HG02571 (cell line): ENCODE measurements at regions not wholly inside any gene's neighbourhood (a gene's known extent, or its start where the extent isn't known, plus 50 kb on each side); places are given as distances from the start of the nearest gene placed in this dataset.
"Not testable (repeated sequence)": the region's sequence is repeated elsewhere in the genome, so short reads cannot be mapped to it uniquely, and the experiment has no call there.

ENCODE experiments used
- ATAC-seq: cut with Tn5 transposase; IDR thresholded peaks from one replicate; pipeline ENCODE4 v1.9.1; 2021; ENCODE audit warnings: mild to moderate bottlenecking, moderate library complexity; ENCODE audit not compliant: unreplicated experiment

DNA sequence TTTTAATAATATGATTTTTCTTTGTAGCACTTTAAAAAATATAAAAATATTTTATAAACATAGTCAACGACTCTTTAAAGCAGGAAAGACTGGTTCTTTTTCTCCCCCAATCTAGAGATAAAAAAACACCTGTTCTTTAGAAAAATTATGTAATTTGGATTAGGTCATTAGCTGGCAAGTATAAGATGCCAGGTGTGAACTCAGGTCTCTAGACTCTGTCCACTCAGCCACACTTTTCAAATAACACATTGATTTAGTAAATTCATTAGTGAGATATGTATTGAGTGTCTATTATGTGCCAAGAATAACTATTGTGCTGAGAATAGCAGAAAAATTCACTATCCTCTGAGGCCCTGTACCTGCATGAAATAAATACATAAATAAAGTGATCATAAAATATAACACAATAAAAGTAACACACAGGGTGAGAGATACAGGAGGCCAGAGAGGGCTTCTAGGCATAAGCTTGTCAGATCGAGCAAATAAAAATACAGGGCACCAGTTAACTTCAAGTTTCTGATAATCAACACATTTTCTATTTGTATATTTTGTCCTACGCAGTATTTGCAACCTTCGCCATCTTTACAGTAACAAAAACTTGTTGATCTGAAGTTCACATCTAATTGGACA lies 867.1 kb upstream of the GBE1 start:
- no peak for ATAC-seq

DNA sequence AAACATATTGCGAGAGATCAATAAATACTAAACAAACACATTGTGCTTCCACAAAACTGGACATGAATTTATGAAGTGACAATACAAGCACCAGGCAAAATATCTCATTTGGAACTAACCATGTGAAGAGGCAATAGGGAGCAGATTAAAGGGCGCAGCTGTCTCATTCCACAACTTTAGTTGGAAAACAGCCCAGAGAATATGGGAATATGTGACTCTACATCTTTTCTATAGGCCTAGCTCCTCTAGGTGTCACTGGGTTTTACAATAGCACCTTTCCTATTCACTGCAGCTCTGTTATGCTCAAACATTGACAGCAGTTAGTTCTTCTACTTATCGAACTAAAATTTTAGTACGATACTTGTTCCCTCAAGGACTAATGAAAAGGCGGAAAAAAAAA lies 866.3 kb upstream of the GBE1 start:
- ATAC-seq = no peak

DNA sequence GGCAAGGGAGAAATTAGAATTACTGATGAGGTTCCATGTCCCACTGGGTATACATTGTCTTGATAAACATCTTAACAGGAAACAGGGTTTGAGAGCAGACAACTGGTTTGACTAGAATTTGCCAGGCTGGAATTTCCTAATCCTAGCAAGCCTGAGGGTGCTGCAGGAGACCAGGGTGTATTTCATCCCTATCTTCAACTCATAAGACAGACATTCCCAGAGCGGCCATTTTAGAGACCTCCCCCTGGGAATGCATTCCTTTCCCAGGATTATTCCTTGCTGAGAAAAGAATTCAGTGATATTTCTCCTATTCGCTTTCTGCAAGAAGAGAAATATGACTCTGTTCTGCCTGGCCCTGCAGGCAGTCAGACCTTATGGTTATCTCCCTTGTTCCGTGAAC lies 859.3 kb upstream of the GBE1 start:
- not testable (repeated sequence) for ATAC-seq

DNA sequence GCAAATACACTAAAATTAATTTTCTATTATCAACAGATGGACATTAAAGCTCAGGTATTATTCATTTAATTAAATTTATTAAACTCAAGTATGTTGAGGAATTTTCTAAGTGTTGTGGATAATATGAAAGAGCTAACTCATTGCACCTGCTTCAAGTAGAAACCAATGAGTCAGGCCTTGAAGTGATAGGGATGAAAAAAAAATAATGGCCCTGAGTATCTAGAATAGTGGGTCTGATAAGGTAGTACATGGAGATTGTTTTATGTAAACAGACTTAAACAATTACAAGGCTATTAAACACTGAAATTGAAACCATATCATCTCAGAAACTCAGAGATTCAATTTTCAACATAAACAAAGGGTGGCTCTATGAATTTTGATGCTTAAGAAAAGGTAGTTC lies 857.1 kb upstream of the GBE1 start:
- no peak for ATAC-seq

GRCh38 chr3:82610236-82610635 lies 848.8 kb upstream of the GBE1 start:
- no peak for ATAC-seq

DNA sequence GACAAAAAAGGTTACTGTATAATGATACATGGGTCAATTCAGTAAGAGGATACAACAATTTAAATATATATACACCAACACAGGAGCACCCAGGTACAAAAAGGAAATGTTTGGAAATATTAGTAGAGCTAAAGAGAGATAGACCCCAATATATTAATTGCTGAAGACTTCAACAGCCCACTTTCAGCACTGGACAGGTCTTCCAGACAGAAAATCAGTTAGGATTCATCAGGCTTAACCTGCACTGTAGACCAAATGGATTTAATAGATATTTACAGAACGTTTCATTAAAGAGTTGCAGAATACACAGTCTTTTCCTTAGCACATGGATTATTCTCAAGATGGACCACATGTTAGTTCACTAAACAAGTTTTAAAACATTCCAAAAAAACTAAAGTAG lies 845.9 kb upstream of the GBE1 start:
- ATAC-seq = no peak

- no peak for ATAC-seq
Measured at GRCh38 chr3:82596805-82597204, 835.4 kb upstream of the GBE1 start.

DNA sequence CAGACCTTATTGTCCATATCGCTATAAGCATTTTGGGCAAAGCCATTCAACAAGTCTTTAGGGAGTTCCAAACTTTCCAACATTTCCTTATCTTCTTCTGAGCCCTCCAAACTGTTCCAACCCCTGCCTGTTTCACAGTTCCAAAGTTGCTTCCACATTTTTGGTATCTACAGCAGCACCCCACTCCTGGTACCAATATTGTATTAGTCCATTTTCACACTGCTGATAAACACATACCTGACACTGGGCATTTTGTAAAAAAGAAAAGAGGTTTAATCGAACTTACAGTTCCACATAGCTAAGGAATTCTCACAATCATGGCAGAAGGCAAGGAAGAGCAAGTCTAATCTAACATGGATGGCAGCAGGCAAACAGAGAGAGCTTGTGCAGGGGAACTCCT lies 834.1 kb upstream of the GBE1 start:
- ATAC-seq = no peak

DNA sequence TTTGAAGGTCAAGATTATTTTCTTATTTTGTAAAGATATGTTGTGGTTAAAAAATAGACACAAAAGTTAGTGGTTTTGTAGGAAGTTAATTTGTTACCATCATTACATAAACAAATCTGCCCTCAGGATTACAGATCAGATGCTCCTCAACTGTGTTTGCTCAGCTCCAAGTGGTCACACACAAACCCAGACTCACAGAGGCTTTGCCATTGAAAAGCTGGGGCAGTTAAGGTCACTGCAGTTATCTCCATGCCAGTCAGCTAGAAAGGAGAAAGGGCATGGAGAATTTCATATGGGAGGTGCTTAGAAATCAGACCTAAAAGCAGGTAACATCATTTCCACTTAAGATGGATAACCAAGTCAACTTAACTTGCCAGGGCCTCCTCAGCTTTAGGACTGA lies 825.7 kb upstream of the GBE1 start:
- no peak for ATAC-seq

- ATAC-seq = no peak
Measured at GRCh38 chr3:82586414-82586813, 825.0 kb upstream of the GBE1 start.

DNA sequence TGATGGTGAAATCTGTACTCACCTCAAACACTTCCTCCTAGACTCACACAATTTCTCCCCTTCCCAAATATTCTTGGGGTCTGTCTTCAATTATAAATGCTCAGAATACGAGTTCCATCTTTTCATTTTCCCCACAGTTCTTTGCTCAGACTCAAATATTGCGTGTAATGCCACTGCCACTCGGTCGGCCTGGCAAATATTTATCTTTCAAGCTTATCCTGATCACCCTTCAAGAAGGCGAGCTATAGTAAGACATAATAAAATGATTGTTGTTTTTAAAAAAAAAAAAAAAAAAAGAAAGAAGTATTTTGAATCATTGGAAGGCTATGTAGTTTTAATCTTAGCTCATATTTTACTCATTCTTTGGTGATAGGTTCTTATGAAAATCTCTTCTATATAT lies 824.6 kb upstream of the GBE1 start:
- ATAC-seq = not testable (repeated sequence)

- ATAC-seq = not testable (repeated sequence)
Measured at GRCh38 chr3:82585591-82585990, 824.1 kb upstream of the GBE1 start.

- ATAC-seq = not testable (repeated sequence)
Measured at GRCh38 chr3:82584861-82585260, 823.4 kb upstream of the GBE1 start.

GRCh38 chr3:82584415-82584814 lies 823.0 kb upstream of the GBE1 start:
- ATAC-seq = not testable (repeated sequence)

GRCh38 chr3:82581350-82581749 lies 819.9 kb upstream of the GBE1 start:
- no peak for ATAC-seq

DNA sequence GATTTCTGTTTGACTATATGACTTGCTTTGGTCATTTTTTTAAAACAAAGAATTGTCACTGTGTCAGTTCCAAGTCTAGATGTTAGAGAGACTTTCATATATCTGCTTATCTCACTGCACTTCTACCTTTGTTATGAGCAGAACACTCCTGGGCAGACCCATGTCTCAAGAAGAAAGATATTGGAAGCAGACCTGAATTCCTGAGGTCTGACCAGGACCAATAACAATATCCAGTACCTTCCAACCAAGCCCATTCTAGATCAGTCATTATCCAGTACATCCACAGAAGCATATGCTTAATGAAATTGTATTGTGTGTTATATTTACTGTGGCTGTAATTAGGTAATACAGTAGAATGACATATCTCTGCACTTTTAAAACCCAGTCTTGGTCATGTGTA lies 811.3 kb upstream of the GBE1 start:
- no peak for ATAC-seq

- no peak for ATAC-seq
Measured at GRCh38 chr3:82568776-82569338, 807.4 kb upstream of the GBE1 start.

- ATAC-seq = no peak
Measured at GRCh38 chr3:82567029-82567600, 805.7 kb upstream of the GBE1 start.

GRCh38 chr3:82562896-82563295 lies 801.5 kb upstream of the GBE1 start:
- ATAC-seq = no peak

GRCh38 chr3:82561784-82562183 lies 800.3 kb upstream of the GBE1 start:
- ATAC-seq = no peak

- ATAC-seq = no peak
Measured at GRCh38 chr3:82558081-82558480, 796.6 kb upstream of the GBE1 start.

DNA sequence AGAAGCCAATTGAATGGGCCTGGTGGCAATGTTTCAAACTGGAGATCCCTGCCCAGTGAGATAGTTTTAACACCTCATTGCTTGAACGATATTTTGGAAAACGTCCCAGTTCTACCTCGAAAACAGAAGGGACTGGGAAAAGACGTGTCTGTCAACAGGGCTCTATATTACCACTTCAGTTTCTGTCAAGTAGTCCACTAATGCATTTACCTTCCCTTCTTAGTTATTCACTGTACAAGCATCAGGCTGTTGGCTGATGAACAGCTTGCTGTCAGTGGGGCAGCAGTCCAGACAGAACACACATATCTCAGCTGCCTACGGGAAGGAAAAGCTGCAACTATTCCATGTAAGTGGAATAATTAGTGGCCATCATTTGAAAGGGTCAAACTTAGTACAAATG lies 794.7 kb upstream of the GBE1 start:
- ATAC-seq = no peak

GRCh38 chr3:82542556-82542955 lies 781.1 kb upstream of the GBE1 start:
- not testable (repeated sequence) for ATAC-seq
